Activated CD8-positive, alpha-beta T cell treated with anti-CD3 and anti-CD28 coated beads, Interleukin-2, amount 10 ng/mL, durations not matched to agents 7 days and 5 days (primary cell): ENCODE measurements at regions not wholly inside any gene's neighbourhood (a gene's known extent, or its start where the extent isn't known, plus 50 kb on each side); places are given as distances from the start of the nearest gene placed in this dataset.

Experiments used
- ATAC-seq: fragments of 150-1000 bp; cut with Tn5 transposase; one replicate; pipeline ENCODE4 v1.10.0; 2021; ENCODE audit warnings: moderate library complexity
- CTCF ChIA-PET: fragments of 350-600 bp; sonication (Branson Sonifier 250); formaldehyde crosslinking; loops from one replicate; lab custom pipeline; 2021; ENCODE audit warnings: antibody characterized with exemption; lab: Charles Lee
- POLR2A ChIA-PET: fragments of 350-600 bp; sonication (Branson Sonifier 250); formaldehyde crosslinking; loops from one replicate; lab custom pipeline; 2021; ENCODE audit warnings: antibody characterized with exemption; lab: Charles Lee
- DNase-seq: peaks from one replicate; pipeline ENCODE4 v3.0.0-alpha.2; 2020
- H3K27ac Mint-ChIP-seq: one replicate; pipeline ENCODE4 v1.8.0; 2021; ENCODE audit warnings: mild to moderate bottlenecking, mixed read lengths
- H3K27me3 Mint-ChIP-seq: one replicate; pipeline ENCODE4 v1.8.0; 2021; ENCODE audit warnings: low read depth, mixed read lengths
- H3K36me3 Mint-ChIP-seq: one replicate; pipeline ENCODE4 v1.8.0; 2021; ENCODE audit warnings: low read depth, mixed read lengths
- H3K4me1 Mint-ChIP-seq: one replicate; pipeline ENCODE4 v1.8.0; 2021; ENCODE audit warnings: low read depth, mixed read lengths
- H3K4me3 Mint-ChIP-seq: one replicate; pipeline ENCODE4 v1.8.0; 2021; ENCODE audit warnings: mild to moderate bottlenecking, mixed read lengths
- H3K9me3 Mint-ChIP-seq: one replicate; pipeline ENCODE4 v1.8.0; 2022; ENCODE audit warnings: mixed read lengths; ENCODE audit not compliant: insufficient read depth

- DNase-seq (no peak), ATAC-seq (no peak)
- H3K36me3 Mint-ChIP-seq: no peaks in the 10 kb centered on the region
- H3K9me3 Mint-ChIP-seq: no peaks in the 10 kb centered on the region
- POLR2A ChIA-PET: no interaction called here
- no peak overlapping the region for H3K27ac Mint-ChIP-seq
- peaks cover 3% of the 10 kb centered on the region for H3K27me3 Mint-ChIP-seq
- H3K4me1 Mint-ChIP-seq: no peaks in the 10 kb centered on the region
- no peak overlapping the region for H3K4me3 Mint-ChIP-seq
- CTCF ChIA-PET: no interaction called here
These were observed 324.4 kb upstream of the NT5E start for GRCh38 chr6:85125526-85125925.

- H3K36me3 Mint-ChIP-seq: no peaks in the 10 kb centered on the region
- POLR2A ChIA-PET: no interaction called here
- H3K4me1 Mint-ChIP-seq: no peaks in the 10 kb centered on the region
- H3K27ac Mint-ChIP-seq: no peak overlapping the region
- no peak overlapping the region for H3K4me3 Mint-ChIP-seq
- CTCF ChIA-PET: no interaction called here
- H3K9me3 Mint-ChIP-seq: no peaks in the 10 kb centered on the region
- DNase-seq: no peak
- no peak for ATAC-seq
- H3K27me3 Mint-ChIP-seq: peaks cover 3% of the 10 kb centered on the region
These were observed 325.2 kb upstream of the NT5E start for GRCh38 chr6:85124472-85125354.

GRCh38 chr6:85121158-85121557 lies 328.7 kb upstream of the NT5E start:
- POLR2A ChIA-PET: no interaction called here
- DNase-seq (no peak), ATAC-seq (no peak)
- Mint-ChIP-seq H3K27ac (no peak overlapping the region), H3K4me3 (no peak overlapping the region), H3K4me1 (no peaks in the 10 kb centered on the region), H3K9me3 (no peaks in the 10 kb centered on the region), H3K27me3 (peaks cover 3% of the 10 kb centered on the region), H3K36me3 (no peaks in the 10 kb centered on the region)
- CTCF ChIA-PET: no interaction called here

GRCh38 chr6:85118652-85119235 lies 331.1 kb upstream of the NT5E start:
- ATAC-seq (no peak), DNase-seq (no peak)
- POLR2A ChIA-PET: no interaction called here
- Mint-ChIP-seq H3K27ac (no peak overlapping the region), H3K9me3 (no peaks in the 10 kb centered on the region), H3K4me1 (no peaks in the 10 kb centered on the region), H3K4me3 (no peak overlapping the region), H3K36me3 (no peaks in the 10 kb centered on the region), H3K27me3 (no peaks in the 10 kb centered on the region)
- CTCF ChIA-PET: no interaction called here

- ChIA-PET CTCF (interaction anchor here (0.9 kb wide), 1 partner anchor 205 kb away, joined by 3 read pairs; no protein-coding TSS in a partner anchor), POLR2A (no interaction called here)
- H3K4me3 Mint-ChIP-seq: no peak overlapping the region
- no peak for DNase-seq
- no peaks in the 10 kb centered on the region for H3K9me3 Mint-ChIP-seq
- no peak for ATAC-seq
- no peaks in the 10 kb centered on the region for H3K36me3 Mint-ChIP-seq
- no peaks in the 10 kb centered on the region for H3K4me1 Mint-ChIP-seq
- no peak overlapping the region for H3K27ac Mint-ChIP-seq
- H3K27me3 Mint-ChIP-seq: no peaks in the 10 kb centered on the region
These were observed 331.6 kb upstream of the NT5E start for GRCh38 chr6:85118233-85118632.

GRCh38 chr6:85116475-85116874 lies 333.4 kb upstream of the NT5E start:
- ATAC-seq (no peak), DNase-seq (no peak)
- H3K27ac Mint-ChIP-seq: no peak overlapping the region
- no peaks in the 10 kb centered on the region for H3K4me1 Mint-ChIP-seq
- POLR2A ChIA-PET: no interaction called here
- CTCF ChIA-PET: no interaction called here
- no peak overlapping the region for H3K4me3 Mint-ChIP-seq
- H3K27me3 Mint-ChIP-seq: no peaks in the 10 kb centered on the region
- no peaks in the 10 kb centered on the region for H3K9me3 Mint-ChIP-seq
- H3K36me3 Mint-ChIP-seq: no peaks in the 10 kb centered on the region

- Mint-ChIP-seq H3K27me3 (no peaks in the 10 kb centered on the region), H3K27ac (no peak overlapping the region), H3K36me3 (no peaks in the 10 kb centered on the region), H3K4me3 (no peak overlapping the region), H3K9me3 (no peaks in the 10 kb centered on the region), H3K4me1 (no peaks in the 10 kb centered on the region)
- POLR2A ChIA-PET: no interaction called here
- DNase-seq (no peak), ATAC-seq (no peak)
- CTCF ChIA-PET: no interaction called here
These were observed 334.0 kb upstream of the NT5E start for GRCh38 chr6:85115876-85116275.

GRCh38 chr6:85115376-85115775 lies 334.5 kb upstream of the NT5E start:
- no peaks in the 10 kb centered on the region for H3K4me1 Mint-ChIP-seq
- H3K36me3 Mint-ChIP-seq: no peaks in the 10 kb centered on the region
- POLR2A ChIA-PET: no interaction called here
- H3K4me3 Mint-ChIP-seq: no peak overlapping the region
- DNase-seq (no peak), ATAC-seq (no peak)
- H3K9me3 Mint-ChIP-seq: no peaks in the 10 kb centered on the region
- CTCF ChIA-PET: no interaction called here
- H3K27ac Mint-ChIP-seq: no peak overlapping the region
- no peaks in the 10 kb centered on the region for H3K27me3 Mint-ChIP-seq

- Mint-ChIP-seq H3K4me3 (no peak overlapping the region), H3K36me3 (no peaks in the 10 kb centered on the region), H3K27me3 (no peaks in the 10 kb centered on the region), H3K9me3 (no peaks in the 10 kb centered on the region), H3K27ac (no peak overlapping the region), H3K4me1 (no peaks in the 10 kb centered on the region)
- DNase-seq: no peak
- ChIA-PET POLR2A (no interaction called here), CTCF (no interaction called here)
- ATAC-seq: no peak
These were observed 335.3 kb upstream of the NT5E start for GRCh38 chr6:85114581-85114935.

- Mint-ChIP-seq H3K9me3 (no peaks in the 10 kb centered on the region), H3K27me3 (no peaks in the 10 kb centered on the region), H3K36me3 (no peaks in the 10 kb centered on the region), H3K4me3 (no peak overlapping the region), H3K27ac (no peak overlapping the region), H3K4me1 (no peaks in the 10 kb centered on the region)
- CTCF ChIA-PET: no interaction called here
- ATAC-seq (no peak), DNase-seq (no peak)
- POLR2A ChIA-PET: no interaction called here
These were observed 335.8 kb upstream of the NT5E start for GRCh38 chr6:85113934-85114580.

GRCh38 chr6:85112540-85112939 lies 337.3 kb upstream of the NT5E start:
- H3K27me3 Mint-ChIP-seq: no peaks in the 10 kb centered on the region
- DNase-seq (no peak), ATAC-seq (no peak)
- POLR2A ChIA-PET: no interaction called here
- H3K4me1 Mint-ChIP-seq: no peaks in the 10 kb centered on the region
- CTCF ChIA-PET: no interaction called here
- H3K4me3 Mint-ChIP-seq: no peak overlapping the region
- no peak overlapping the region for H3K27ac Mint-ChIP-seq
- no peaks in the 10 kb centered on the region for H3K36me3 Mint-ChIP-seq
- no peaks in the 10 kb centered on the region for H3K9me3 Mint-ChIP-seq

GRCh38 chr6:85111481-85112011 lies 338.3 kb upstream of the NT5E start:
- Mint-ChIP-seq H3K27me3 (no peaks in the 10 kb centered on the region), H3K4me1 (no peaks in the 10 kb centered on the region), H3K9me3 (no peaks in the 10 kb centered on the region), H3K27ac (no peak overlapping the region), H3K4me3 (no peak overlapping the region), H3K36me3 (no peaks in the 10 kb centered on the region)
- POLR2A ChIA-PET: no interaction called here
- DNase-seq (no peak), ATAC-seq (no peak)
- CTCF ChIA-PET: no interaction called here
